MM.1S (cell line): ENCODE measurements at regions not wholly inside any gene's neighbourhood (a gene's known extent, or its start where the extent isn't known, plus 50 kb on each side); places are given as distances from the start of the nearest gene placed in this dataset.

Experiments used
- DNase-seq: peaks from one replicate; pipeline ENCODE4 v3.0.0-alpha.2; 2015
- H2AFZ ChIP-seq: fragments of 300-600 bp; sonication (generic); 2 replicates; pipeline ENCODE4 v1.6.0; 2016; ENCODE audit warnings: antibody characterized with exemption, low read length
- H3F3A ChIP-seq: fragments of 300-600 bp; sonication (generic); 2 replicates; pipeline ENCODE4 v1.6.1; 2016; ENCODE audit warnings: mild to moderate bottlenecking, antibody characterized with exemption, low read length, moderate library complexity, mixed read lengths; ENCODE audit not compliant: insufficient read depth
- H3K27ac ChIP-seq: fragments of 300-600 bp; sonication (generic); 2 replicates; pipeline ENCODE4 v1.5.1; 2016; ENCODE audit warnings: mild to moderate bottlenecking, low read length
- H3K27me3 ChIP-seq: fragments of 300-600 bp; sonication (generic); replicated peaks from 2 replicates; pipeline ENCODE4 v1.6.0; 2016; ENCODE audit warnings: low read length; ENCODE audit not compliant: insufficient read depth
- H3K36me3 ChIP-seq: fragments of 300-600 bp; sonication (generic); replicated peaks from 2 replicates; pipeline ENCODE4 v1.6.1; 2016; ENCODE audit warnings: mild to moderate bottlenecking, low read length, mixed read lengths; ENCODE audit not compliant: insufficient read depth
- H3K4me1 ChIP-seq: fragments of 300-600 bp; sonication (generic); 2 replicates; pipeline ENCODE4 v1.6.1; 2016; ENCODE audit warnings: low read length, mixed read lengths
- H3K4me2 ChIP-seq: fragments of 300-600 bp; sonication (generic); 2 replicates; pipeline ENCODE4 v1.6.0; 2016; ENCODE audit warnings: low read depth, low read length
- H3K4me3 ChIP-seq: fragments of 300-600 bp; sonication (generic); 2 replicates; pipeline ENCODE4 v1.5.1; 2016; ENCODE audit warnings: low read length, mixed read lengths
- H3K79me2 ChIP-seq: fragments of 300-600 bp; sonication (generic); 2 replicates; pipeline ENCODE4 v1.6.1; 2016; ENCODE audit warnings: mixed run types, low read length, mixed read lengths
- H3K9ac ChIP-seq: fragments of 300-600 bp; sonication (generic); 2 replicates; pipeline ENCODE4 v1.6.1; 2016; ENCODE audit warnings: low read length, mixed read lengths
- H3K9me2 ChIP-seq: fragments of 300-600 bp; sonication (generic); replicated peaks from 2 replicates; pipeline ENCODE4 v1.6.1; 2016; ENCODE audit warnings: mild to moderate bottlenecking, low read length, mixed read lengths; ENCODE audit not compliant: insufficient read depth
- H3K9me3 ChIP-seq: fragments of 300-600 bp; sonication (generic); replicated peaks from 2 replicates; pipeline ENCODE4 v1.6.1; 2016; ENCODE audit warnings: mild to moderate bottlenecking, low read length, mixed read lengths; ENCODE audit not compliant: insufficient read depth
- H4K20me1 ChIP-seq: fragments of 300-600 bp; sonication (generic); 2 replicates; pipeline ENCODE4 v1.6.1; 2016; ENCODE audit warnings: mild to moderate bottlenecking, low read length, moderate library complexity, mixed read lengths; ENCODE audit not compliant: insufficient read depth
- EZH2 ChIP-seq: fragments of 300-600 bp; sonication (generic); optimal IDR thresholded peaks from 2 replicates; pipeline ENCODE3; 2017; ENCODE audit warnings: low read depth, mild to moderate bottlenecking, antibody characterized with exemption, low read length, mixed read lengths
- EZH2phosphoT487 ChIP-seq: fragments of 300-600 bp; sonication (generic); IDR thresholded peaks from 2 replicates; pipeline ENCODE4 v1.6.1; 2018; ENCODE audit warnings: antibody characterized with exemption, low read length
- TF ChIP-seq, protein P1 (sequence below): fragments of 300-600 bp; sonication (generic); IDR thresholded peaks from 2 replicates; pipeline ENCODE4 v1.5.1; 2016; ENCODE audit warnings: antibody characterized with exemption, low read length, mixed read lengths

GRCh38 chr18:40824291-40824690 is 1130.7 kb upstream of the PIK3C3 start:
- no peak for DNase-seq
- Histone ChIP-seq H3K27me3 (no peaks in the 10 kb centered on the region), H3K27ac (no peak overlapping the region), H3K79me2 (no peaks in the 10 kb centered on the region), H3K36me3 (no peaks in the 10 kb centered on the region), H3K9ac (no peak overlapping the region), H3K4me2 (no peak overlapping the region), H4K20me1 (no peaks in the 10 kb centered on the region), H3K4me3 (no peak overlapping the region), H3K4me1 (no peaks in the 10 kb centered on the region), H3F3A (no peaks in the 10 kb centered on the region), H3K9me2 (no peaks in the 10 kb centered on the region), H2AFZ (no peak overlapping the region), H3K9me3 (no peaks in the 10 kb centered on the region)
- no peak for TF ChIP-seq EZH2phosphoT487

- no peaks in the 10 kb centered on the region for H3K79me2 ChIP-seq
- H3K27me3 ChIP-seq: no peaks in the 10 kb centered on the region
- no peak overlapping the region for H3K4me3 ChIP-seq
- no peak overlapping the region for H2AFZ ChIP-seq
- TF ChIP-seq, protein P1, sequence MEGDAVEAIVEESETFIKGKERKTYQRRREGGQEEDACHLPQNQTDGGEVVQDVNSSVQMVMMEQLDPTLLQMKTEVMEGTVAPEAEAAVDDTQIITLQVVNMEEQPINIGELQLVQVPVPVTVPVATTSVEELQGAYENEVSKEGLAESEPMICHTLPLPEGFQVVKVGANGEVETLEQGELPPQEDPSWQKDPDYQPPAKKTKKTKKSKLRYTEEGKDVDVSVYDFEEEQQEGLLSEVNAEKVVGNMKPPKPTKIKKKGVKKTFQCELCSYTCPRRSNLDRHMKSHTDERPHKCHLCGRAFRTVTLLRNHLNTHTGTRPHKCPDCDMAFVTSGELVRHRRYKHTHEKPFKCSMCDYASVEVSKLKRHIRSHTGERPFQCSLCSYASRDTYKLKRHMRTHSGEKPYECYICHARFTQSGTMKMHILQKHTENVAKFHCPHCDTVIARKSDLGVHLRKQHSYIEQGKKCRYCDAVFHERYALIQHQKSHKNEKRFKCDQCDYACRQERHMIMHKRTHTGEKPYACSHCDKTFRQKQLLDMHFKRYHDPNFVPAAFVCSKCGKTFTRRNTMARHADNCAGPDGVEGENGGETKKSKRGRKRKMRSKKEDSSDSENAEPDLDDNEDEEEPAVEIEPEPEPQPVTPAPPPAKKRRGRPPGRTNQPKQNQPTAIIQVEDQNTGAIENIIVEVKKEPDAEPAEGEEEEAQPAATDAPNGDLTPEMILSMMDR: no peak
- TF ChIP-seq EZH2 (no peak), EZH2phosphoT487 (no peak)
- H4K20me1 ChIP-seq: no peaks in the 10 kb centered on the region
- H3K9ac ChIP-seq: no peak overlapping the region
- no peak overlapping the region for H3K27ac ChIP-seq
- H3K9me3 ChIP-seq: no peaks in the 10 kb centered on the region
- no peaks in the 10 kb centered on the region for H3K36me3 ChIP-seq
- no peaks in the 10 kb centered on the region for H3K9me2 ChIP-seq
- no peaks in the 10 kb centered on the region for H3F3A ChIP-seq
- no peak for DNase-seq
- no peak overlapping the region for H3K4me2 ChIP-seq
- H3K4me1 ChIP-seq: no peaks in the 10 kb centered on the region
Measured at GRCh38 chr18:40821596-40822243, 1133.3 kb upstream of the PIK3C3 start.

DNA sequence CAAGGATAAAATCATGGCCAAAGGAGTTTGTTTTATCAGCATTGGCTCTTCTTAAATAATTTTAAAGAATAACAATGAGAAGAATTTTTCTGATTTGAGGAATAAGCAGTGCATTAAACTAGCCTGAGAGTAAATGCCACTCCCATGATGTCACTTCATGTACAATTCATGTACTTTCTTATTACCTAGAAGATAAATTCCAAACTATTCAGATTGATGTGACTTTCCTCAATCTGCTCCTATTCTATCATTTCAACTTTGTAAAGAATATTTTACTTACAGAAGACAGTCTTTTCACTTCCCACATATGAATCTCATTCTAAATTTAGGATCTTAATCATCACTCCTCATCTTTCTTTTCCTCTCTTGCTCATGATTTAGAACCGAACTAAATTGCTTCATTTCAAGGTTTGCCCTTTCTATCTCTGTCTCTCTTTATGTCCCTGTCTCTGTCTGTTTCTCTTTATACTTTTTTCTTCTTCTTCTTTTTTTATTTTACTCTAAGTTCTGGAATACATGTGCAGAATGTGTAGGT is 1142.0 kb upstream of the PIK3C3 start:
- DNase-seq: no peak
- H3K79me2 ChIP-seq: no peaks in the 10 kb centered on the region
- no peak overlapping the region for H3K27ac ChIP-seq
- no peaks in the 10 kb centered on the region for H3K9me2 ChIP-seq
- H2AFZ ChIP-seq: no peak overlapping the region
- H3K4me2 ChIP-seq: no peak overlapping the region
- no peaks in the 10 kb centered on the region for H3K27me3 ChIP-seq
- H3K36me3 ChIP-seq: no peaks in the 10 kb centered on the region
- H3F3A ChIP-seq: no peaks in the 10 kb centered on the region
- no peak overlapping the region for H3K4me3 ChIP-seq
- TF ChIP-seq EZH2: no peak
- TF ChIP-seq, protein P1: no peak
- no peak for TF ChIP-seq EZH2phosphoT487
- H3K4me1 ChIP-seq: no peaks in the 10 kb centered on the region
- H4K20me1 ChIP-seq: no peaks in the 10 kb centered on the region
- no peak overlapping the region for H3K9ac ChIP-seq
- H3K9me3 ChIP-seq: no peaks in the 10 kb centered on the region

GRCh38 chr18:40810372-40810771 is 1144.7 kb upstream of the PIK3C3 start:
- H3K79me2 ChIP-seq: no peaks in the 10 kb centered on the region
- H2AFZ ChIP-seq: no peak overlapping the region
- H3K4me2 ChIP-seq: no peak overlapping the region
- H3K27ac ChIP-seq: no peak overlapping the region
- no peaks in the 10 kb centered on the region for H3K9me3 ChIP-seq
- no peaks in the 10 kb centered on the region for H3K4me1 ChIP-seq
- H4K20me1 ChIP-seq: no peaks in the 10 kb centered on the region
- no peaks in the 10 kb centered on the region for H3F3A ChIP-seq
- H3K27me3 ChIP-seq: no peaks in the 10 kb centered on the region
- H3K36me3 ChIP-seq: no peaks in the 10 kb centered on the region
- DNase-seq: no peak
- no peaks in the 10 kb centered on the region for H3K9me2 ChIP-seq
- H3K9ac ChIP-seq: no peak overlapping the region
- H3K4me3 ChIP-seq: no peak overlapping the region
- TF ChIP-seq EZH2 (no peak), EZH2phosphoT487 (no peak)
- TF ChIP-seq, protein P1: no peak
